SH-SY5Y (cell line): ENCODE measurements at regions not wholly inside any gene's neighbourhood (a gene's known extent, or its start where the extent isn't known, plus 50 kb on each side); places are given as distances from the start of the nearest gene placed in this dataset.

Source experiments
- GATA2 ChIP-seq: IDR thresholded peaks from 2 replicates; pipeline ENCODE4 v1.6.1; 2011; ENCODE audit warnings: mild to moderate bottlenecking, low read depth, low read length
- GATA3 ChIP-seq: IDR thresholded peaks from 2 replicates; pipeline ENCODE4 v1.6.1; 2011; ENCODE audit warnings: low read depth, mild to moderate bottlenecking, low read length, moderate library complexity

DNA sequence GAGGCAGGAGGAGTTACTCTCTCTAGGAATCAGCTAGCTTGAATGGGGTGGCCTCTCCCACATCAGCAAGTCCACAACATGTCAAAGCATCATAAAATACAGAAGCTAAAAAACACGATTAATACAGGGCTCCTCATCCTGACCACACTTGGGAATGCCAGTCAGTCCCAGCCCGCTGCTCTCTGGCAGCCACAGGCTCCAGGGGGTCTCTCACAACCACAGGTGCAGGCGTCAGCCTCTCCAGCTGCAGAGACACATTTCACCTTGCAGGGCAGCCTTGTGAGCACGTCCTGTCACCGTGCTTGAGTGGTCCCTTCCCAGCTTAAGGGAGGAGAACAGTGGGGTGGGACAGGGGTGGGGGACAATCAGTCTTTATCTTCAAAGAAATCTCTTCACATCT, 137.4 kb upstream of the SH3BP4 start:
- no peak for TF ChIP-seq GATA3
- TF ChIP-seq GATA2 = no peak
